Colon (tissue), 2 donors: ENCODE measurements at regions not wholly inside any gene's neighbourhood (a gene's known extent, or its start where the extent isn't known, plus 50 kb on each side); places are given as distances from the start of the nearest gene placed in this dataset.
"Not testable (repeated sequence)": the region's sequence is repeated elsewhere in the genome, so short reads cannot be mapped to it uniquely, and the experiment has no call there.

Experiments
- FAIRE-seq: peaks from 2 replicates; lab custom pipeline; 2012; peaks lifted over from hg19 to GRCh38; lab: Jason Lieb, UNC
- donor health status: control.
- donor health status: control.

GRCh38 chr5:21049901-21050300, 1061.9 kb upstream of the CDH18 start:
- FAIRE-seq, result no peak

GRCh38 chr5:21030981-21031380, 1043.0 kb upstream of the CDH18 start:
- FAIRE-seq, result no peak

- FAIRE-seq, result no peak
Observed at GRCh38 chr5:21024966-21025365, 1037.0 kb upstream of the CDH18 start.

- no peak for FAIRE-seq
Observed at GRCh38 chr5:21013237-21013636, 1025.2 kb upstream of the CDH18 start.

GRCh38 chr5:21007781-21008180, 1019.8 kb upstream of the CDH18 start:
- FAIRE-seq, result no peak

GRCh38 chr5:20988933-20989332, 1000.9 kb upstream of the CDH18 start:
- FAIRE-seq, result not testable (repeated sequence)

GRCh38 chr5:20985754-20986153, 997.8 kb upstream of the CDH18 start:
- no peak for FAIRE-seq

GRCh38 chr5:20974426-20974825, 986.4 kb upstream of the CDH18 start:
- FAIRE-seq, result no peak

- FAIRE-seq, result no peak
Observed at GRCh38 chr5:20972419-20972925, 984.5 kb upstream of the CDH18 start.

- no peak for FAIRE-seq
Observed at GRCh38 chr5:20959347-20959746, 971.3 kb upstream of the CDH18 start.

- FAIRE-seq, result no peak
Observed at GRCh38 chr5:20958641-20959040, 970.6 kb upstream of the CDH18 start.

GRCh38 chr5:20956134-20956533, 968.1 kb upstream of the CDH18 start:
- FAIRE-seq, result no peak

GRCh38 chr5:20949636-20950035, 961.6 kb upstream of the CDH18 start:
- no peak for FAIRE-seq

GRCh38 chr5:20943183-20943971, 955.4 kb upstream of the CDH18 start:
- FAIRE-seq, result peak; percentile 62

- FAIRE-seq, result not testable (repeated sequence)
Observed at GRCh38 chr5:20942603-20943002, 954.6 kb upstream of the CDH18 start.

GRCh38 chr5:20940786-20941185, 952.8 kb upstream of the CDH18 start:
- not testable (repeated sequence) for FAIRE-seq

GRCh38 chr5:20890936-20891335, 902.9 kb upstream of the CDH18 start:
- FAIRE-seq, result not testable (repeated sequence)

- not testable (repeated sequence) for FAIRE-seq
Observed at GRCh38 chr5:20875726-20876125, 887.7 kb upstream of the CDH18 start.

- not testable (repeated sequence) for FAIRE-seq
Observed at GRCh38 chr5:20865892-20866291, 877.9 kb upstream of the CDH18 start.

GRCh38 chr5:20833081-20833627, 845.2 kb upstream of the CDH18 start:
- FAIRE-seq, result no peak

- no peak for FAIRE-seq
Observed at GRCh38 chr5:20832204-20833080, 844.4 kb upstream of the CDH18 start.

GRCh38 chr5:20825951-20826350, 838.0 kb upstream of the CDH18 start:
- not testable (repeated sequence) for FAIRE-seq

- FAIRE-seq, result not testable (repeated sequence)
Observed at GRCh38 chr5:20797216-20797615, 809.2 kb upstream of the CDH18 start.
